GM21717 (cell line): ENCODE measurements at regions not wholly inside any gene's neighbourhood (a gene's known extent, or its start where the extent isn't known, plus 50 kb on each side); places are given as distances from the start of the nearest gene placed in this dataset.

Source experiments
- ATAC-seq: cut with Tn5 transposase; IDR thresholded peaks from one replicate; pipeline ENCODE4 v1.9.1; 2021; ENCODE audit warnings: mild to moderate bottlenecking, moderate library complexity; ENCODE audit not compliant: unreplicated experiment

DNA sequence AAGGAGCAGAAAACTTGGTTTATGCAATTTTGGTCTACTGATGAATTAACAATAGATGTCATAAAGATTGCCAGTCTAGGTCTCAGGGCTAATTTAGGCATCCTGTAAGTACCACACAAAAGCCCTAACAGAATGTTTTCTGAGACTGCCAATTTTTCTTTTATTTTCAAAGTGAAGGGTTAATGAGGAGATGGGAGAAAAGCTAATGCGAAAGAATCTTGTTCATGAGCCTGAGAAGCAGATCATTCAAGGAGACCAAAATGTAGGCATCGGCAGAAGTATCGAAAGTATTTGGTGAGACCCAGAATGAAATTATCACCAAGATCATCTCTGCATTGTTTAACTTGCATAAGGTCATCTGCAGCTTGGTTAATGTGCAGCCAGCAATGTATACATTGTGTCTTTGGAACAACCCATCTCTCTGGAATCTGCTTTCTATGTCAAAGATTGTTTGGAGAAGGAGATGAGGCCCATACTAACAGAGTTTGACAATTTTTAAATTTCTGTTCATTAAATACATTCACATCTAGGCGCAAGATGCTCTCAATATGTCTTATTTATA, 163.3 kb upstream of the GLI3 start:
- ATAC-seq = no peak

GRCh38 chr7:42395607-42396006, 158.6 kb upstream of the GLI3 start:
- ATAC-seq = no peak

- no peak for ATAC-seq
These were observed 155.8 kb upstream of the GLI3 start for GRCh38 chr7:42392826-42393225.

DNA sequence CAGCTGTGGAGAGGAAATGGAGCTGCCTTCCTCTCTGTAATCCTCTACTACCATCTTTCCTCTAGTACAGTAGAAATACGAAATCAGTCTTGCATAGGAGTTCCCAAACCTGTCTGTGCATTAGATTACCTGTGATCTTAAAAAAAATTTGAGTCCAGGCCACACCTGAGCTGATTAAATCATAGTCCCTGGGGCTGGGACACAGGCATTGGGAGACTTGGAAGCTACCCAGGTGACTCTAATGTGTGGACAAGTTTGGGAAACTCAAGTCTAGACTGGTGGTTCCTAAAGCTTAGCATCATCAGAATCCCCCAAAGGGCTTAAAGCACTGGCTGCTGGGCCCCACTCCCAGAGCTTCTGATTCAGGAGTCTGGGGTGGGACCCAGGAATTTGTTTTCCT, 152.7 kb upstream of the GLI3 start:
- ATAC-seq = no peak

DNA sequence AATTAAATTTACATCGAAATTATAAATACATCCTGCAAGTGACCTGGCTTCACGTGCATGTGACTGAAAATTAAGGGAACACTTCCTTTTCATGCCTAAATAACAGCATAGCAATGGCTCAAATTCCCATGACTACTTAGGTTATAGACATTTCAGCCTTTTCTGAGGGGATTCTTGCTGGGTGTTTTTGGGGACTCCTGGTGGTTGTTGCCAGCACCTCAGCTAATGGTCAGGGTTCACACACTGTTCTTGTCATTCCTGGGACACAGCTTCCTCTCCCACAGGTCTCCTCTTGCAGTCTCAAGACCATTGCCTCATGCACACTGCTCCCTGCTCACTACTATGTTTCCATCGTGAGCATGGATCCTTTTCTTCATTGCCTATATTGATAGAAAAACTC, 148.9 kb upstream of the GLI3 start:
- ATAC-seq = no peak

DNA sequence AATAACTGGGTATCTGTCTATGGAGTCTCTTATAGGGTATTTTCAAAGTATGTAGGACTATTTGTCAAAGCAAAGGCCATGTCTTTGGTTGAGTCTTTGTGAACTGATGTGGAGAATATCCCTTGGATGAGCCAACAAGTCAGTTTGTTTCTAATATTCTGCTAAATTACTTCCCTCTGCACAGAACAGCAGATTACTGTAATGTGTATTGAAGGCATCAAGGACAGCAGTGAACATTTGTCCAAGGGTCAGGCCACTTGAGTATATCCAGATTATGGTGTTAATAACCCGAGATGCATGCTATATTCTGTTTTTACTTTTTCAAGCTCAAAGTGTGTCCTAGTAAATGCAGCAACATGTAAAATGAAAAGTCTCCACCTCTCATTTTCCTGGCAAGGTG, 144.2 kb upstream of the GLI3 start:
- ATAC-seq = no peak

DNA sequence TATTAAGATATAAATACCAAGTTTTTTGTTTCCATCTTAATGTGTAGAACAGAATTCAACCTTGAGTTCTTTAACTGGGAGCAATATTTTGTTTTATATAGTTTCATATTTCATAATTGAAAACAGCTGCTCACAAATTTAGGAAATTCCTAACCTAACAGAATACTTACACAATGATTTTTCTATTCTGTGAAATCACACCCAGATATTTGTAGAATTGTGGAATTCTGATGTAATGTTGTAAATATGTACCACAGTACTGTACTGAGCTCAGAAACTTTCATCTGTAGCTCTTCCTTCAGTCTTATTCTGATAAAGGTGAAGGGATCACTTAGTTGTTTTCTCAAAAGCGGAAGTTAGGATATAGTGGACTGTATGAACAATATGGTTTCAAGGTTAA, 143.4 kb upstream of the GLI3 start:
- no peak for ATAC-seq

DNA sequence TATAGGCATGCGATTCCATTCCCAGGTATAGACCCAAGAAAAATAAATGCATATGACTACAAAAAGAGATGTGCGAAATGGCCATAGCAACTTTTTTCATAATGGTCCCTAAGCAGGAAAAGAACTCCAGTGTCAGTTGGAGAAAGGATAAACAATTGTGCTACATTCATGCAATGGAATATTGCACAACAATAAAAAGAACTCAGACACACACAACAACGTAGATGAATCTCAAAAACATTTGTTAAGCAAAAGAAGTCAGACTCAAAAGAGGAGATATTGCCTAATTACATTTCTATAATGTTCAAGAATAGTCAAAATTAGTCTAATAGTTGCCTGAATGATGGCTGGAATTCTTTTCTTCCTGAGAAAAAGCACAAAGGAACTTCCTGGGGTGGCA, 141.1 kb upstream of the GLI3 start:
- no peak for ATAC-seq

DNA sequence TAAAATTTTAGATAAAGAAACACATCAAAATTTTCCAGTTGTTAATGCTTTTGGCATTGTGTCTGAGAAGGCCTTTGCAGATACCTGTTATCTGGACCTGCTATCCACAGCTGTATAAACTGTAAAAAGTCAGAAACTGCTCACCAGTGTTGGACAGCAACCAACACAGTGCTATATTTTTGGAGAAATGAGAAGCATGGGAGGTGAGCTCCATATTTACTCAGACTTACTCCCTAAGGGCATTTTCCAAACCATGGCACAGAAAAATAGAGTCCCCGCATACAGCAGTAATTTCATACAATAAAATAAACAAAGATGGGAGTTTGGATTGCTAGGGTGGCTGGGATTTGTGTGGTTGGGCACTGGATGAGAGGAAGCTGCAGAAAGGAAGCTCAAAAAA, 136.3 kb upstream of the GLI3 start:
- no peak for ATAC-seq

DNA sequence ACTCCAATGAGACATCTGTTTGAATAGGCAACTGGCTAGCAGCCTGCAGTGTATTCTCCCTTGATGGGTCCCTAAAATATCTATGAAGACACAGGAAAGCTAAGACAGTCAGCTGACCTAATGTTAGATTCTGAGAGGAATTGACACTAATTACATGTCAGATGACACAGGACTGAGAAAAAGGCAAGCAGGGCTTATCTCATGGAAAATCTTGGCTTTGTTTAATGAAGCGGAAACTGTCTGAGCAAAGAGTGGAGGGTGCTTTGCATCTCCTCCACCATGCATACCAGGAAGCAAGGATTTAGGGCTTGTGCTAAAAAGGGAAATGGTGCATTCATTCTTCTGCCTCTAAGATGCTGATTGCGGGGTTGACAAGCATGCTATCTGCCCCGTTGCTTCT, 135.5 kb upstream of the GLI3 start:
- no peak for ATAC-seq

DNA sequence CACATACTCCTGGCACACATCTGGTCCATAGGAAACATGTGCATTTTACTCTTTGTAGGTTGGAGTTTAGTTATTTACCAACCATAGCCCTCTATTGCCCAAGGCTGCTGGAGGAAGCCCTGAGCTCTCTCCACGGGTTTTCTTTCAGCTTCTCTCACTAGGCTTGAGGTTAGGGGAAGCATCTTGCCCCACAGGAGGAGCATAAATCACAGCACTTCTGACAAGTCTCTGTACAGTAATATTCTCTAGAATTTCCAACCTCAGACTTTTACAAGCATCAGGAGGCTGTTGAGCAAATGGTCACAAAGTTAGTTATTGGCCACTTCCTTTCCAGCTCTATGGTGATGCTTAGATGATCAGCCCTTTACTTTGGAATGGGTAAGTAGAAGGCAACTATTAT, 122.9 kb upstream of the GLI3 start:
- ATAC-seq = no peak

- no peak for ATAC-seq
These were observed 114.4 kb upstream of the GLI3 start for GRCh38 chr7:42351316-42351935.

GRCh38 chr7:42350801-42351200, 113.8 kb upstream of the GLI3 start:
- no peak for ATAC-seq

- ATAC-seq = no peak
These were observed 111.6 kb upstream of the GLI3 start for GRCh38 chr7:42348631-42349030.

- no peak for ATAC-seq
These were observed 111.1 kb upstream of the GLI3 start for GRCh38 chr7:42348071-42348470.

GRCh38 chr7:42347616-42348015, 110.6 kb upstream of the GLI3 start:
- no peak for ATAC-seq

DNA sequence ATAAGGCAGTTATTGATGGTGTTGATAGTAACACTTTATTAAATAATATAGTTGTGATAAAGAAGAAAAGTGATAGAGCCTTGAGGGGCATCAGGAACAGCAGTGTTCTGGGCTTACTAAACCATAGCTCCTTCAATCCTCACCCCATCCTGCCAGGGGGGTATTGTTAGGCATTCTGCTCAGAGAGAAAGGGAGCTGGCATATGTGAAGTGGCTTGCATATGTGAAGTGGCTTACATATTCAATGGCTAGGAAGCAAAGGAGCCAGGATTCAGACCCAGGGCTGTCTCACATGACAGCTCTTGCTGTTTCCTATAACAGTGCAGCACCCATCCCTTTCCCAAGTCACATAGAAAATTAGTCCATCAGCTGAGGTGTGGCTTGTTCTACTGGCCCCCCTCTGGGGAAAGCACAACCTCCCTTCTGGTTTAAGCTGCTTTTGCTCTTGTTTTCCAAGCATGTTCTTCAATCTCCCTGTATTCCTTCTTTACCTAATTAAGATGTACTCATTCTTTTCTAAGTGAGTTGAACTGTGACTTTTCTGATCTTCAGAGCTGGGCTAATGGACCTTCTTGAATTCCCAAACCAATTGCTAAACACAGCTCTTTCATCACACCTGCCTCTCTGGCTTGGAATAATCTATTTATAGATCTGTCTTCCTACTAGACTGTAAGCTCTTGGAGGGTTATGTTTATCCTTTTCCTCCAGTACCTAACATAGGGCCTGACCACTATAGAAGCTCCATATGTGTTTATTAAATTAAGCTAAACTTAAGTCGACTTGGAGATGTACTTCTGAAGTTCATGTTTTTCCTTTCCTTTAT, 108.7 kb upstream of the GLI3 start:
- ATAC-seq = no peak

GRCh38 chr7:42344198-42344755, 107.3 kb upstream of the GLI3 start:
- ATAC-seq = no peak

DNA sequence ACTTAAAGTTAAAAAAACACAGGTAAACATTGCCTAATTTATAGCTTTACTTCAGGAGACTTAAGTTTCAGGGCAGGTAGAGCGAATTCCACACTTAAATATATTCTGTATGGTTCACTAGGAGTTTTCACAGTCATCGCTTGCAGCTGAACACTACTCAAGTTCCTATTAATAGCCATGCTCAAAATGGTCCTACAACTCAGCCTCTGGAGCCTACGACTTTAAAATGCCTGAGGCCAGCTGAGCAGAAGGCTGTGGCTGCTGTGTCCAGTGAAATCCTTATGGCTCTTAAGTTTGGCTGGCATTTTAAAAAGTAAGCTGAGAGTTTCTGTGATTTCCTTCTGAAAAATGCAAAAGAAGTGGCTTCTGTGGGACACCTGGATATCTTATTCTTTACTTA, 105.4 kb upstream of the GLI3 start:
- ATAC-seq = no peak

DNA sequence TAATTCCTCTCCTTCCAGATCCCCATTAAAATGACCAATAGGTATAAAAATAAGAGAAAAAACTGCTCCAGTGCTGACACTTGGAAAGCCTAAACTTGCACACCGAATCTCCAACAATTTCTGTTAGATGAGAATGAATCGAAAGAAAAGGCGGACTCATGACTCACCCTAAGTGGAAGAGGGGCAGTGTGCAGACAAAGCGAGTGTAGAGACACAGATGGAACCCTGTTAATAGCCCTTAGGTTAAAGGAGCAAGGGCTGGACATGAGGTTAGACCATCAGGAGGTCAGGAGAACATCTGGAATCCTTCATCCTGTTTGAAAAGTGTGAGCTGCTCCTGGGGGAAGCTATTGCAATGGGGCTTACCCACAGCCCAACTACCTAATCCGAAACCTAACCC, 103.4 kb upstream of the GLI3 start:
- ATAC-seq = no peak

DNA sequence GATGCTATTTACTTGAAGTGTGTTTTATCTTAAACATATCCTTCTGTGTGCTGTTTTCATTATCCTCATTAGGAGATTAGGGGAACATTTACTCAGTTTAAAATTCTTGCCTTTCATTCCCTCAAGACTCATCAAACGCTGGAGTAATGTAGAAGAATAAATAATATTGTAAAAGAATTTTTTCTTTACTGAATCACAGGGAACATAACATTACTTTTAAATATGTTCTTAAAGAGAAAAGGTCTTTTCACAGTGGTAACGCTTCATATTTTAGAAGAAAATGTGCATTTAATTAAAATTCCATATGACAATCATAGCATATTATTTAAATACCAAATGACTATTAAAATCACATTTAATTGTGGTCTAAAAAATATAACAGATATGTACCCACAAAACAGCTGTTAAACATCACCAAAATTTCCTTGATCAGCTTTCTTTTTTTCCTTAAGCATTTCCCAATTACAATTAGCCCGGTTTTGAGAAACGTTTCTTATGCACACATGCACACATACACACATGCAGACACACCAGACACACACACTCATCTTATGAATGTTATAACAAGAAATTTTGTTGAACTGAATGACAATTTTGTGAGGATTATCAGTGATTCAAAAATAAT, 102.0 kb upstream of the GLI3 start:
- no peak for ATAC-seq
